Esophagus squamous epithelium (tissue), 4 donors: ENCODE measurements at regions not wholly inside any gene's neighbourhood (a gene's known extent, or its start where the extent isn't known, plus 50 kb on each side); places are given as distances from the start of the nearest gene placed in this dataset.

Source experiments
- POLR2A ChIP-seq, 4 donors: fragments of 450-650 bp; IDR thresholded peaks; one replicate each; pipeline ENCODE4 v1.6.1; 2017; ENCODE audit warnings: antibody characterized with exemption in 4 of 4, mild to moderate bottlenecking in 4 of 4, moderate library complexity in 3 of 4
- TF ChIP-seq, protein P1 (sequence below), 6 experiments: fragments of 450-650 bp in 4 of 6; fragments of 200-600 bp in 2 of 6; sonication (generic) in 2 of 6; IDR thresholded peaks; one replicate each; pipeline ENCODE4 v1.5.1; 2016 to 2019; ENCODE audit warnings: antibody characterized with exemption in 6 of 6, mild to moderate bottlenecking in 4 of 6, moderate library complexity in 4 of 6

DNA sequence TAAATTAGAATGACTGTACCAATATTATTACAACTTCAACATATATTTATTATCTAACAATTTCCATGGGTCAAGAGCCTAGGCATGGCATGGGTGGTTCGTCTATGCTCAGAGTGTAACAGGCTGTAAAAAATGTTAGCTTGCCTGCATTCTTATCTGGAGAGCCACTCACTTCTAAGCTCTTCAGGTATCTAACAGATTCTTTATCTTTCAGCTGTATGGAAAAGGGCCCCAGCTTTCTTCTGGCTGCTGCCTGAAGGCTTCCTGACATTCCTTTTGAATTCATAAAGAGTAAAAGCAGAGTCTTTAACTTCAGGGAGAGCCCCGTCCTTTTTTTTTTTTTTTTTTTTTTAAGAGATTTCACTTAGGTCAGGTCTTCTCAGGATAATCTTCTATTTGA is 648.8 kb downstream of the NXPH1 start:
- TF ChIP-seq, protein P1, sequence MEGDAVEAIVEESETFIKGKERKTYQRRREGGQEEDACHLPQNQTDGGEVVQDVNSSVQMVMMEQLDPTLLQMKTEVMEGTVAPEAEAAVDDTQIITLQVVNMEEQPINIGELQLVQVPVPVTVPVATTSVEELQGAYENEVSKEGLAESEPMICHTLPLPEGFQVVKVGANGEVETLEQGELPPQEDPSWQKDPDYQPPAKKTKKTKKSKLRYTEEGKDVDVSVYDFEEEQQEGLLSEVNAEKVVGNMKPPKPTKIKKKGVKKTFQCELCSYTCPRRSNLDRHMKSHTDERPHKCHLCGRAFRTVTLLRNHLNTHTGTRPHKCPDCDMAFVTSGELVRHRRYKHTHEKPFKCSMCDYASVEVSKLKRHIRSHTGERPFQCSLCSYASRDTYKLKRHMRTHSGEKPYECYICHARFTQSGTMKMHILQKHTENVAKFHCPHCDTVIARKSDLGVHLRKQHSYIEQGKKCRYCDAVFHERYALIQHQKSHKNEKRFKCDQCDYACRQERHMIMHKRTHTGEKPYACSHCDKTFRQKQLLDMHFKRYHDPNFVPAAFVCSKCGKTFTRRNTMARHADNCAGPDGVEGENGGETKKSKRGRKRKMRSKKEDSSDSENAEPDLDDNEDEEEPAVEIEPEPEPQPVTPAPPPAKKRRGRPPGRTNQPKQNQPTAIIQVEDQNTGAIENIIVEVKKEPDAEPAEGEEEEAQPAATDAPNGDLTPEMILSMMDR (IDR thresholded peaks at IDR 0.05), result no peak
- TF ChIP-seq POLR2A (IDR thresholded peaks at IDR 0.05), result no peak
